ENCODE measurements at regions not wholly inside any gene's neighbourhood (a gene's known extent, or its start where the extent isn't known, plus 50 kb on each side); places are given as distances from the start of the nearest gene placed in this dataset.

GRCh38 chr17:77480199-77480508 is 339.4 kb downstream of the SEC14L1 start:
- H3K4me1 ChIP-seq (ENCODE audit: insufficient read depth, low read length): peaks cover 30% of the 10 kb centered on the region
- H3K27me3 ChIP-seq (ENCODE audit: insufficient read depth, low read length): no peaks in the 10 kb centered on the region
- H2AFZ ChIP-seq (ENCODE audit: low read length): no peak overlapping the region
- H4K20me1 ChIP-seq (ENCODE audit: insufficient read depth, low read length): peaks cover 93% of the 10 kb centered on the region
- no peak overlapping the region for H3K27ac ChIP-seq (ENCODE audit: low read depth, low read length)
- peaks cover 95% of the 10 kb centered on the region for H3K79me2 ChIP-seq (ENCODE audit: insufficient read depth, low read length)
- no peak overlapping the region for H3K4me2 ChIP-seq (ENCODE audit: insufficient read depth, low read length)
- no peak overlapping the region for H3K4me3 ChIP-seq (ENCODE audit: insufficient read depth, low read length)
- H3K36me3 ChIP-seq (ENCODE audit: insufficient read depth, low read length): peaks cover 25% of the 10 kb centered on the region
- TF ChIP-seq, protein P1, sequence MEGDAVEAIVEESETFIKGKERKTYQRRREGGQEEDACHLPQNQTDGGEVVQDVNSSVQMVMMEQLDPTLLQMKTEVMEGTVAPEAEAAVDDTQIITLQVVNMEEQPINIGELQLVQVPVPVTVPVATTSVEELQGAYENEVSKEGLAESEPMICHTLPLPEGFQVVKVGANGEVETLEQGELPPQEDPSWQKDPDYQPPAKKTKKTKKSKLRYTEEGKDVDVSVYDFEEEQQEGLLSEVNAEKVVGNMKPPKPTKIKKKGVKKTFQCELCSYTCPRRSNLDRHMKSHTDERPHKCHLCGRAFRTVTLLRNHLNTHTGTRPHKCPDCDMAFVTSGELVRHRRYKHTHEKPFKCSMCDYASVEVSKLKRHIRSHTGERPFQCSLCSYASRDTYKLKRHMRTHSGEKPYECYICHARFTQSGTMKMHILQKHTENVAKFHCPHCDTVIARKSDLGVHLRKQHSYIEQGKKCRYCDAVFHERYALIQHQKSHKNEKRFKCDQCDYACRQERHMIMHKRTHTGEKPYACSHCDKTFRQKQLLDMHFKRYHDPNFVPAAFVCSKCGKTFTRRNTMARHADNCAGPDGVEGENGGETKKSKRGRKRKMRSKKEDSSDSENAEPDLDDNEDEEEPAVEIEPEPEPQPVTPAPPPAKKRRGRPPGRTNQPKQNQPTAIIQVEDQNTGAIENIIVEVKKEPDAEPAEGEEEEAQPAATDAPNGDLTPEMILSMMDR (IDR thresholded peaks at IDR 0.05; ENCODE audit: extremely low read depth, low read depth, low read length): no peak
- DNase-seq (ENCODE audit: insufficient read length, low spot score, missing footprints): no peak
- H3K9me3 ChIP-seq (ENCODE audit: low read depth, low read length): no peaks in the 10 kb centered on the region

GRCh38 chr17:77480509-77481215 is 339.9 kb downstream of the SEC14L1 start:
- Histone ChIP-seq H3K36me3 (ENCODE audit: insufficient read depth, low read length) (peaks cover 25% of the 10 kb centered on the region), H3K27me3 (ENCODE audit: insufficient read depth, low read length) (no peaks in the 10 kb centered on the region), H3K4me2 (ENCODE audit: insufficient read depth, low read length) (no peak overlapping the region), H4K20me1 (ENCODE audit: insufficient read depth, low read length) (peaks cover 93% of the 10 kb centered on the region), H3K4me1 (ENCODE audit: insufficient read depth, low read length) (peaks cover 25% of the 10 kb centered on the region), H3K4me3 (ENCODE audit: insufficient read depth, low read length) (no peak overlapping the region), H3K9me3 (ENCODE audit: low read depth, low read length) (no peaks in the 10 kb centered on the region), H2AFZ (ENCODE audit: low read length) (no peak overlapping the region), H3K79me2 (ENCODE audit: insufficient read depth, low read length) (peaks cover 95% of the 10 kb centered on the region), H3K27ac (ENCODE audit: low read depth, low read length) (no peak overlapping the region)
- DNase-seq (ENCODE audit: insufficient read length, low spot score, missing footprints): no peak
- TF ChIP-seq, protein P1 (IDR thresholded peaks at IDR 0.05; ENCODE audit: extremely low read depth, low read depth, low read length): no peak

DNA sequence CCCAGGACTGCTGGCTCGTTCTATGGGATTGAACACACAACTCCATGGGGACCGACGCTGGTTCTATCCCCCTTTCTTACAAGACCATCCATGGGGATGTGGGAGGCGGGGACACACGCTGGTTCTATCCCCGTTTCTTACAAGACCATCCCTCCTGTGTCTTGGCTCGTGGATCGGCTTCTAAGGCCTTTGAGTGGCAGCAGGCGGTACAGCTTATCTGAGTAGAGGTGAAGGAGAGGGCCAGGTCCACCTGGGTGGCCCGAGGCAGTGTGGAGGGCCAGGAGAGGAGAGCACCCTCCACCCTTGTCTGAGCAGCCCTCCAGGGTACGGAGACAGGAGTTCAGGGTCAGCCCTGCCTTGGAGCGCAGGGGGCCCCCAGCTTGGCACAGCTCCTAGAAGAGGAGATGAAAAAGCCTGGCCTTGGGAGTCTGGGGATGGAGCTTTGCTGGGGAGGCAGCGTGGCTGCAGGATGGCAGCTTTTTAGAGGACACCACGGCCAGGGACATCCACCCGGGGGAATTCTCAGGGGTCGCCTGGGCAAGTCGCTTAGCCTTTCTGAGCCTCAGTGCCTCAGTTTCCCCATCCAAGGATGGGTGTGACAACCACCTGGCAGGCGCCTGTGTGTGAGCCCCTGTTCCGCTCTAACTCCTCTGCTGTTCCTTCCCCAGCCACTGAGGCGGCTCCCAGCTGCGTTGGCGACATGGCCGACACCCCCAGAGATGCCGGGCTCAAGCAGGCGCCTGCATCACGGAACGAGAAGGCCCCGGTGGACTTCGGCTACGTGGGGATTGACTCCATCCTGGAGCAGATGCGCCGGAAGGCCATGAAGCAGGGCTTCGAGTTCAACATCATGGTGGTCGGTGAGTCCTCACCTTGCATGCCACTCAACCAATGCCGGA is 341.0 kb downstream of the SEC14L1 start:
- no peaks in the 10 kb centered on the region for H3K27me3 ChIP-seq (ENCODE audit: insufficient read depth, low read length)
- no peak overlapping the region for H3K4me2 ChIP-seq (ENCODE audit: insufficient read depth, low read length)
- H3K36me3 ChIP-seq (ENCODE audit: insufficient read depth, low read length): peaks cover 27% of the 10 kb centered on the region
- H4K20me1 ChIP-seq (ENCODE audit: insufficient read depth, low read length): peaks cover 86% of the 10 kb centered on the region
- no peaks in the 10 kb centered on the region for H3K9me3 ChIP-seq (ENCODE audit: low read depth, low read length)
- H3K4me3 ChIP-seq (ENCODE audit: insufficient read depth, low read length): no peak overlapping the region
- H2AFZ ChIP-seq (ENCODE audit: low read length): no peak overlapping the region
- H3K4me1 ChIP-seq (ENCODE audit: insufficient read depth, low read length): peaks cover 14% of the 10 kb centered on the region
- TF ChIP-seq, protein P1 (IDR thresholded peaks at IDR 0.05; ENCODE audit: extremely low read depth, low read depth, low read length): no peak
- peak; percentile 79 for DNase-seq (ENCODE audit: insufficient read length, low spot score, missing footprints)
- peaks cover 95% of the 10 kb centered on the region for H3K79me2 ChIP-seq (ENCODE audit: insufficient read depth, low read length)
- no peak overlapping the region for H3K27ac ChIP-seq (ENCODE audit: low read depth, low read length)
